ENCODE measurements at regions not wholly inside any gene's neighbourhood (a gene's known extent, or its start where the extent isn't known, plus 50 kb on each side); places are given as distances from the start of the nearest gene placed in this dataset.

- ChIA-PET CTCF (ENCODE audit: low intra/inter-chr PET ratio) (no interaction called here), POLR2A (interaction anchor here (0.5 kb wide), 1 partner anchor 10 kb away, joined by 3 read pairs; no protein-coding TSS in a partner anchor)
- H3K9me3 ChIP-seq (replicated peaks; ENCODE audit: control insufficient read depth, insufficient read depth, low read depth, low read length) = peaks cover 2% of the 10 kb centered on the region; the same call in 1 of the 2 replicates
- WGBS (ENCODE audit: insufficient coverage, low coverage, missing lambda C conversion rate) = 50% methylated on average over 1 of the region's 2 CpGs
- no peaks in the 10 kb centered on the region for H4K20me1 ChIP-seq (replicated peaks; ENCODE audit: control insufficient read depth, insufficient read depth, low read length)
- DNase-seq (ENCODE audit: extremely low read depth in 1 of 4, low spot score in 3 of 4) (no peak), FAIRE-seq (no peak), ATAC-seq (no peak)
- H3K9ac ChIP-seq (ENCODE audit: insufficient read depth in 1 of 2, low read depth in 2 of 2, low read length in 2 of 2) = no peak overlapping the region
- no peak overlapping the region for H3K4me2 ChIP-seq (ENCODE audit: insufficient read depth, low read length)
- no peak overlapping the region for H3K4me3 ChIP-seq
- in situ Hi-C loops (cut with MboI) = no loop called here
- intact Hi-C loops (cut with micrococcal nuclease) = no loop called here
- no peaks in the 10 kb centered on the region for H3K79me2 ChIP-seq (ENCODE audit: control insufficient read depth, insufficient read depth, low read length)
- no peak overlapping the region for H3K27ac ChIP-seq (ENCODE audit: extremely low read depth, low read depth, low read length)
- no peaks in the 10 kb centered on the region for H3K4me1 ChIP-seq (replicated peaks in 1 of 2; ENCODE audit: control insufficient read depth in 2 of 2, insufficient read depth in 2 of 2, low read length in 2 of 2)
- BruUV-seq (replicated peaks) = no TSS peak
- H3K36me3 ChIP-seq (ENCODE audit: control insufficient read depth, insufficient read depth, low read length) = no peaks in the 10 kb centered on the region
- H3K9me1 ChIP-seq (ENCODE audit: control insufficient read depth, insufficient read depth, low read length) = no peaks in the 10 kb centered on the region
- no peak overlapping the region for H2AFZ ChIP-seq (ENCODE audit: low read depth, low read length)
- no peaks in the 10 kb centered on the region for H3K27me3 ChIP-seq (ENCODE audit: control insufficient read depth in 2 of 2, insufficient read depth in 2 of 2, low read length in 2 of 2)
- TF ChIP-seq POLR3A (IDR thresholded peaks at IDR 0.05; ENCODE audit: borderline replicate concordance, extremely low read depth, insufficient read depth, insufficient read length) (no peak), HNRNPLL (IDR thresholded peaks at IDR 0.05; ENCODE audit: low read depth, low read length, poor library complexity, severe bottlenecking) (no peak), ZBED1 (IDR thresholded peaks at IDR 0.05) (no peak), USF2 (CRISPR knock-in tag; IDR thresholded peaks at IDR 0.05) (no peak), ZNF197 (CRISPR knock-in tag; IDR thresholded peaks at IDR 0.05; ENCODE audit: low read depth) (no peak), CHD2 (IDR thresholded peaks at IDR 0.05; ENCODE audit: low read depth, low read length) (no peak), KAT2B (IDR thresholded peaks at IDR 0.05; ENCODE audit: low read depth, low read length) (no peak), CEBPB (tag; IDR thresholded peaks at IDR 0.05) (no peak), CHAMP1 (IDR thresholded peaks at IDR 0.05) (no peak), ZNF239 (CRISPR knock-in tag; IDR thresholded peaks at IDR 0.05) (no peak), ZNF311 (CRISPR knock-in tag; IDR thresholded peaks at IDR 0.05) (no peak)
- TF ChIP-seq, protein P1, sequence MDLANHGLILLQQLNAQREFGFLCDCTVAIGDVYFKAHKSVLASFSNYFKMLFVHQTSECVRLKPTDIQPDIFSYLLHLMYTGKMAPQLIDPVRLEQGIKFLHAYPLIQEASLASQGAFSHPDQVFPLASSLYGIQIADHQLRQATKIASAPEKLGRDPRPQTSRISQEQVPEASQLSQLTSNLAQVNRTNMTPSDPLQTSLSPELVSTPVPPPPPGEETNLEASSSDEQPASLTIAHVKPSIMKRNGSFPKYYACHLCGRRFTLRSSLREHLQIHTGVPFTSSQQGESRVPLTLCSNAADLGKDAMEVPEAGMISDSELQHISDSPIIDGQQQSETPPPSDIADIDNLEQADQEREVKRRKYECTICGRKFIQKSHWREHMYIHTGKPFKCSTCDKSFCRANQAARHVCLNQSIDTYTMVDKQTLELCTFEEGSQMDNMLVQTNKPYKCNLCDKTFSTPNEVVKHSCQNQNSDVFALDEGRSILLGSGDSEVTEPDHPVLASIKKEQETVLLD (IDR thresholded peaks at IDR 0.05) = no peak
- TF ChIP-seq, protein P2, sequence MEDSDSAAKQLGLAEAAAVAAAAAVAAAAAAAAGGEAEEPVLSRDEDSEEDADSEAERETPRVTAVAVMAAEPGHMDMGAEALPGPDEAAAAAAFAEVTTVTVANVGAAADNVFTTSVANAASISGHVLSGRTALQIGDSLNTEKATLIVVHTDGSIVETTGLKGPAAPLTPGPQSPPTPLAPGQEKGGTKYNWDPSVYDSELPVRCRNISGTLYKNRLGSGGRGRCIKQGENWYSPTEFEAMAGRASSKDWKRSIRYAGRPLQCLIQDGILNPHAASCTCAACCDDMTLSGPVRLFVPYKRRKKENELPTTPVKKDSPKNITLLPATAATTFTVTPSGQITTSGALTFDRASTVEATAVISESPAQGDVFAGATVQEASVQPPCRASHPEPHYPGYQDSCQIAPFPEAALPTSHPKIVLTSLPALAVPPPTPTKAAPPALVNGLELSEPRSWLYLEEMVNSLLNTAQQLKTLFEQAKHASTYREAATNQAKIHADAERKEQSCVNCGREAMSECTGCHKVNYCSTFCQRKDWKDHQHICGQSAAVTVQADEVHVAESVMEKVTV (CRISPR knock-in tag; IDR thresholded peaks at IDR 0.05) = no peak
- TF ChIP-seq, protein P3, sequence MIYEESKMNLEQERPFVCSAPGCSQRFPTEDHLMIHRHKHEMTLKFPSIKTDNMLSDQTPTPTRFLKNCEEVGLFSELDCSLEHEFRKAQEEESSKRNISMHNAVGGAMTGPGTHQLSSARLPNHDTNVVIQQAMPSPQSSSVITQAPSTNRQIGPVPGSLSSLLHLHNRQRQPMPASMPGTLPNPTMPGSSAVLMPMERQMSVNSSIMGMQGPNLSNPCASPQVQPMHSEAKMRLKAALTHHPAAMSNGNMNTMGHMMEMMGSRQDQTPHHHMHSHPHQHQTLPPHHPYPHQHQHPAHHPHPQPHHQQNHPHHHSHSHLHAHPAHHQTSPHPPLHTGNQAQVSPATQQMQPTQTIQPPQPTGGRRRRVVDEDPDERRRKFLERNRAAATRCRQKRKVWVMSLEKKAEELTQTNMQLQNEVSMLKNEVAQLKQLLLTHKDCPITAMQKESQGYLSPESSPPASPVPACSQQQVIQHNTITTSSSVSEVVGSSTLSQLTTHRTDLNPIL (CRISPR knock-in tag; IDR thresholded peaks at IDR 0.05) = no peak
These were observed 121.8 kb upstream of the FN1 start for GRCh38 chr2:215557701-215558100.
